SK-N-SH (cell line): ENCODE measurements at regions not wholly inside any gene's neighbourhood (a gene's known extent, or its start where the extent isn't known, plus 50 kb on each side); places are given as distances from the start of the nearest gene placed in this dataset.

Experiments
- CTCF ChIP-seq: fragments of 200-600 bp; sonication (generic); IDR thresholded peaks from 2 replicates; pipeline ENCODE4 v1.6.1; 2017; ENCODE audit warnings: antibody characterized with exemption, mild to moderate bottlenecking, moderate library complexity
- EP300 ChIP-seq, 2 experiments: IDR thresholded peaks; 2 replicates each; pipeline versions ENCODE4 v1.4.0 to v1.6.1; 2012; ENCODE audit warnings: borderline replicate concordance in 1 of 2, low read depth in 1 of 2, low read length in 1 of 2
- EZH2phosphoT487 ChIP-seq: fragments of 200-600 bp; sonication (generic); IDR thresholded peaks from 2 replicates; pipeline ENCODE4 v1.6.1; 2017; ENCODE audit warnings: low read depth, mixed run types, mild to moderate bottlenecking, antibody characterized with exemption, moderate library complexity, borderline replicate concordance
- MAX ChIP-seq: IDR thresholded peaks from 2 replicates; pipeline ENCODE4 v1.4.0; 2012; ENCODE audit warnings: low read depth
- MXI1 ChIP-seq: IDR thresholded peaks from 2 replicates; pipeline ENCODE4 v1.6.1; 2012; ENCODE audit warnings: mild to moderate bottlenecking, low read depth, low read length, improper control_type of control experiment
- NRF1 ChIP-seq: IDR thresholded peaks from 2 replicates; pipeline ENCODE4 v1.6.1; 2012; ENCODE audit warnings: low read depth, mild to moderate bottlenecking, low read length
- POLR2AphosphoS5 ChIP-seq: IDR thresholded peaks from 2 replicates; pipeline ENCODE4 v1.6.1; 2012; ENCODE audit warnings: low read depth, low read length
- REST ChIP-seq: IDR thresholded peaks from 2 replicates; pipeline ENCODE4 v1.6.1; 2012; ENCODE audit warnings: mild to moderate bottlenecking, low read depth, low read length, moderate library complexity
- RFX5 ChIP-seq: IDR thresholded peaks from 2 replicates; pipeline ENCODE4 v1.6.1; 2012; ENCODE audit warnings: mild to moderate bottlenecking, improper control_type of control experiment, low read length
- SMC3 ChIP-seq: IDR thresholded peaks from 2 replicates; pipeline ENCODE4 v1.6.1; 2012; ENCODE audit warnings: low read depth, low read length, improper control_type of control experiment
- TEAD4 ChIP-seq: IDR thresholded peaks from 2 replicates; pipeline ENCODE4 v1.4.0; 2012; ENCODE audit warnings: mild to moderate bottlenecking, borderline replicate concordance; ENCODE audit not compliant: insufficient read depth
- USF1 ChIP-seq: IDR thresholded peaks from 2 replicates; pipeline ENCODE4 v1.4.0; 2012; ENCODE audit warnings: low read depth, borderline replicate concordance
- USF2 ChIP-seq: fragments of 150-350 bp; IDR thresholded peaks from 2 replicates; pipeline ENCODE4 v1.6.1; 2017; ENCODE audit warnings: antibody characterized with exemption, low read length, low read depth, borderline replicate concordance

GRCh38 chr1:29756498-29756897 lies 520.2 kb downstream of the PTPRU start:
- TF ChIP-seq CTCF: no peak
- no peak for TF ChIP-seq REST
- TF ChIP-seq SMC3: no peak
- no peak for TF ChIP-seq POLR2AphosphoS5
- TF ChIP-seq EP300 (IDR thresholded peaks at IDR 0.05; ENCODE audit: borderline replicate concordance in 1 of 2, low read depth in 1 of 2, low read length in 1 of 2): no peak
- TF ChIP-seq RFX5: no peak
- TF ChIP-seq MAX: no peak
- no peak for TF ChIP-seq USF1
- no peak for TF ChIP-seq TEAD4
- TF ChIP-seq USF2: no peak
- TF ChIP-seq MXI1: no peak
- TF ChIP-seq EZH2phosphoT487: no peak
- TF ChIP-seq NRF1: no peak
